ENCODE measurements at regions not wholly inside any gene's neighbourhood (a gene's known extent, or its start where the extent isn't known, plus 50 kb on each side); places are given as distances from the start of the nearest gene placed in this dataset.
"Not testable (repeated sequence)": the region's sequence is repeated elsewhere in the genome, so short reads cannot be mapped to it uniquely, and the experiment has no call there.

DNA sequence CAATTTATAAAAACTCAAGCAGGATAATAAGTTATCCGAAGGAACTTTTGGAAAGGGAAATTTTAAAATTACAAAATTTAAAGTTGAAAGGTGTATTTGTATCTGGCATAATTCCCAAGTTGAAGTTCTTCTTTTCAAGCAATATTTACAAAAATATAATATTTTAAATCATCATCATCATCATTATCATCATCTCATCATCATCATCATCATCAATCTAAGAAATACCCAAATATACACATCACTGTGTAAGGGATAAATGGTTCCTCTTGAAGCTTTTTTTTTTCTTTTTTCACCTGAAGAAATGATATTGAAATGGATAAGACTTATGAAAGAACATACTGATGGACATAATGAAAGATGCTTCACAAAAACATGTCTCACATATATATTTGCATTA is 254.9 kb upstream of the ARRDC3 start:
- intact Hi-C loops (cut with DNase I), result no loop called here
- no peak for DNase-seq (ENCODE audit: low spot score)

DNA sequence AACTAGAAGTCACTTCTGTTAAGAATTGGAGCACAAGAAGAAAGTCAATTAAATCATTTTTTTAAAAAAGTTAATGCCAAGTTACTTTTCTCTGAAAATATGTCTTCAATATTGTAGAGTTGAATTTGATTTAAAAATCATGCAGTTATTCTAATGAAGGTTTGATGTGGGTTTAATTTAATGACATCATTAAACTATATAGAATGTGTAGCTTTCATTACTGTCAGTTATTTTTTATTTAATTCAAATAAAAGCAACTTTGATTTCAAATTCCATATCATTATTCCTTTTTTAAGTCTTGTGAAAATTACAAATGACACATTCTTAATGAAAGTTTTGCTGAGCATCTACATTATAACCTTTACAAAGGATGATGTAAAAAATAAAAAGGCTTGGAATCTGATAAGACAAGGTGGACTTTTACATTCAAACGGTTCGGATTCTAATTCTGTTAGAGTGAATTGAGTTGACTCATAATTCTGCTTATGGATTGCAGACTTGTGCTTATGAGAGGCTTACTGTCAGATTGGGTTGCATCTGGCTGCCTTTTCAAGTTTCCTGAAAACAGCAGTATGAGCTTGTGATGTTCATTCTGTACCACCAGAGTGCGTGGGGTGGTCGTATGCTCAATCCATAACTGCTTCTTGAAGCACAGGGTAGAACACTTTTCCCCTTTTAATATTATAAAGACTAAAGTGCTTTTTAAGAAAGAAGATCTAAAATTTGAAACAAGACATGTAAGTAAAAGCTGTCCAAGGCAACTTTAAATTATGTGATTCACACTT is 253.0 kb upstream of the ARRDC3 start:
- DNase-seq (ENCODE audit: low spot score), result no peak
- intact Hi-C loops (cut with DNase I), result no loop called here

DNA sequence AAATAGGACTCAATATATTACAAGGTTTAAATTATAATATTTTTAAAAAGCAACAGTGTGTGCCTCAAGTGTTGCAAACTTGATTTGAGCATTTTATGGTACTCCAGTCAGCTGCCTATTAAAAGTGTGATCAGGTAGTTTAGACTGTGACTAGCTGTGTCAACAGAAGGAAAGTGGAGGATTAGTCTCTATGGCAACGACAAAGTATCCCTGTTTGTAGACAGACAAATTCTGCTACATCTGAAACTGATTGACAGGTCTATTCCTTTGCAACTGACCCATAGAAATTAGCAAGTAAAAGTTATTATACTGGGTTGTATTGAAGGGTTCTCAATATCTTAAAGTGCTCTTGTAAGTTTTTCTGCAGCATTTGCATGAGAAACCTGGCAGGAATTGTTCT is 249.8 kb upstream of the ARRDC3 start:
- intact Hi-C loops (cut with DNase I), result no loop called here
- no peak for DNase-seq (ENCODE audit: low spot score)

DNA sequence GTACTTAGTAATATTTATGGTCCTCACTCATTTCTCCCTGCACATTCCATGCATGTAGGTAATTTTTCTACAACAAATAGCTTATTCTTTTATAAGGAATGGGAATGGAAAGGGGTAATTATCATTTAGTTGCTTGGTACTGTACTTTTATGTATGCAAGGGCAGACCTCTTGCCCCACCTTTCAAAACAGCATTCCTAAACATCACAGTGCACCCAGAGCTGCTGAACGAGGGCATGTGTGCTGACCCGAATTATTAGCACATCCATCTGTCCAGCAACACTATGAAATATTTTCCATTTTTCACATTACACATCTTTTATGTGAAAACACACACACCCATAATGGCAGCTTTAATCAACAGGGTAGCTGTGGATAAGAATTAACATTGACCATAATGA is 228.6 kb upstream of the ARRDC3 start:
- intact Hi-C loops (cut with DNase I), result no loop called here
- no peak for DNase-seq (ENCODE audit: low spot score)

DNA sequence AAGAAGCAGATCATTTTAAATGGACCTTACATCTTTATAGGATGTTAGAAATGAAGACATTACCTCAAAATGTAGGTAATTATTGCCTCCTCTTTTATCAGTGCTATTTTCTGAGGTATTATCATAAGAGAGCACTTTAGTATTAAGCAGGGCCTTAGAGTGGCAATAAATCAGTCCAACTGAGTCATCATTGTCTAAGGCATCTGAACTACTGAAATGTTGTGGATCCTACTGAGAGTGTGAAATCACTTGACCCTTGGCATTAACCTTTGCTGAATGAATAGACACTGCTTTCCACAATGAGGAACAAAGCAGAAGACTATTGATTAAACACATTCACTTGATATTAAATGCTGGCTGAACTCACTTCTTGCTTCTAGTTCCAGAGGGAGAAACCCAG is 224.6 kb upstream of the ARRDC3 start:
- intact Hi-C loops (cut with DNase I), result no loop called here
- no peak for DNase-seq (ENCODE audit: low spot score)

DNA sequence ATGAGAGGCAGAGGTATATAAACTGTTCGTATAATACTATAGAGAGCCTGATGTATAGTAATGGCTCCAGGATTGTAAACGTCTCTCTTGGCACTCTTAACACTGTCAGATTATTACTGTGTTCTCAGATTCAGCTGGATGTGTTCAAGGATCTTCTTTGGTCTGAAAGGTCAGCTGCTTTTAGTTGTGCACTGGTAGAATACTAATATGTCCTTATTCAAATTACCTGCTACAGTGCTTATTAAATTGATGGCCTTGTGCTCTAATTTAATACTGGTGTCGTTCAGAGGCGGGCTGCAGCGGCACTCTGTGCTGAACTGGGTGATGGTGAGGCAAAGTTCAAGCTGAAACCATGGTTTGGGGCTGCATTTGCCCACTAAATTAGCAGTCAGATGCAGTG is 216.7 kb upstream of the ARRDC3 start:
- intact Hi-C loops (cut with DNase I), result no loop called here

DNA sequence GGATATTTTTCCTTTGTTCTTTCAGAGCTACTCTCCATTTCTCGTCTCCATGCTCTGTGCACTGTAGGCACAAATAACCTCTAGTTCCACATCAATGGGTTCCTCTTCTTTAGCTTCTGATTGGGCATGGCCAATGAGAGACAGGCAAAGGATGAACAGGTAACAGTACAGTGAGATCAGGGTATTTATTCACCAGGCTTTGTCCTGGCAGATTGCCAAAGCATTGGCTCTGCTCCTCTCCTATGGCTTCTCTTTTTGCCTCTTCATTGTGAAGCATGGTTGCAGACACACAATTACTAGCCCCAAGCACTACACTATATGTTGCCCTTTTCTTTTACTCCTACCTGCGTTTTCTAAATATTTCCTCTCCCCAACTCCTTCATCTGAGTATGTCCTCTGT is 215.1 kb upstream of the ARRDC3 start:
- no peak for DNase-seq (ENCODE audit: low spot score)
- intact Hi-C loops (cut with DNase I), result no loop called here

More for the DNA sequence above, 216.7 kb upstream of the ARRDC3 start:
- no peak for DNase-seq (ENCODE audit: low spot score)

DNA sequence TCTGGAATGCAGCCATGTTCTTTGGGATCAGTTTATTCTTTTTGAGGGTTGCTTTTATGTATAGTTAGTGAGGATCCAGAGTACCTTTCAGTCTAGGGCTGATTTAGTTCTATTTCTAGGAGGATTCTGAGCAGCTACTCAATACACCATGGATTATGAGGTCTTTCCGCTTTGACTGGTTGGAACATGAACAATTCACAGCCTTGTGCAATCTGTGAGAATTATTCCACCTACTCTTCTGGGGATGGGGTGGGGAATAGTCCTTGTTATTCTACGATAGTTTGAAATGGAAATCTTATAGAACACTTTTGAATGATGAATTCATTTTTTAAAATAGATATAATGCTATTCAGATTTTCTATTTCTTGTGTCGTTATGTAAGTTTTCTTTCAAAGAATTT is 212.3 kb upstream of the ARRDC3 start:
- DNase-seq (ENCODE audit: low spot score), result no peak
- intact Hi-C loops (cut with DNase I), result no loop called here

DNA sequence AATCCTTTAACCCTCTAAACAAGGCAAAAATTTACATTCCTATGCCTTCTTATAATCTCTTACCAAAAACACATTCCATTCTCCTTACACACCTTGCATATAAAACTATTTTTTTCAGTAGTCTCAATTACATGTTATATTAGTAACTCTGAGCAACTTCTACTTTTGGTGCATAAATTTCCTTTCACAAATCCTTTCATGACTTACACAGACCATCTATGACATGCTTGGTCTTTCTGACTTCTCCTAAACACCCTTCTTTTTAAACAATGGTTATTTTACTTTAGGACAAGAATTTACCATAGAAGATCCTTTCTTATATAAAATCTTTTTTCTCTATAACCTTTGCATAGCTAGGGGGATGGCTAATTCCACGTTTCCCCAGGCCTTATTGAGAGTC is 208.0 kb upstream of the ARRDC3 start:
- no peak for DNase-seq (ENCODE audit: low spot score)
- intact Hi-C loops (cut with DNase I), result no loop called here

DNA sequence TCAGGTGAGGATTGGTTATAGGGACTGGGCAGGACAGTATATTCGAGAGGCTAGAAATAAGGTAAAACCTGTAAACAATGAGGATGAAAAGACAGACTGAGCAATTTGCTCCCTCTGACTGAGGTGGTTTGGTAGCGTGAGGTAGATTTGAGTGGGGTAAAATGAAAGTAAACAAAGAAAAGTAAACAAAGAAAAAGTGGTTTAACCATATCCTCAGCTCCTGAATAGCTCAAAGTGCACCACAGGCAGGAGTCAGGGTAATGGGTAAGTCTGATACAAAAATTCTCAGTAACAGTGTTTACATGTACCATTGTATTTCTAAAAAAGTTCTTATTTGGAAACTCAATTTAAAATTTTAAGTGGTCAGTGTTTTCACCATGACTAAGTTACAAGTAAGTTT is 203.1 kb upstream of the ARRDC3 start:
- intact Hi-C loops (cut with DNase I), result no loop called here
- DNase-seq (ENCODE audit: low spot score), result no peak

DNA sequence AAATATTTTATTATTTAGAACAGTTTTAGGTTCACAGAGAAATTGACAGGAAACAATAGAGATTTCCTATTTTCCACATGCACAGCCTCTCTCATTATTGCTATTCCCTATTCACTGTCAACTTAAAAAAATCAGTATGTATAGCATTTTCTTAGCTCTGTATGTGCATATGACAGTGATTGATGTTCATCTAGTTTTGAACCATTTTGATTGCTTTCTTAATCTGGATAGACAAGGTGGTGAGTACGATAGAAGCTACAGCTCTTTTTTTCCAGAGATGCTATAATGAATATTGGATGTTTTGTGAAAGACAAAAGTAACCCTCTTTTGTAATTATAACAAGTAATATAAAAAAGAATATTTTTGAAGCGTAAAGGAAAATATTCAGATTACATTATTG is 201.2 kb upstream of the ARRDC3 start:
- intact Hi-C loops (cut with DNase I), result no loop called here
- DNase-seq (ENCODE audit: low spot score), result no peak

DNA sequence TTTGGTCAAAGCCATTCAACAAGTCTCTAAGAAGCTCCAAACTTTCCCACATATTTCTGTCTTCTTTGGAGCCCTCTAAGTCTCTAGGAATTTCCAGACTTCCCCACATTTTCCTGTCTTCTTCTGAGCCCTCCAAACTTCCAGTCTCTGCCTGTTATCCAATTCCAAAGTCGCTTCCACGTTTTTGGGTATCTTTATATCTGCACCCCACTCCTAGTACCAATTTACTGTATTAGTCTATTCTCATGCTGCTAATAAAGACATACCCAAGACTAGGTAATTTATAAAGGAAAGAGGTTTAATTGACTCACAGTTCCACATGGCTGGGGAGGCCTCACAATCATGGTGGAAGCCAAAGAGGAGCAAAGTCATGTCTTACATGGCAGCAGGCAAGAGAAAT is 182.9 kb upstream of the ARRDC3 start:
- intact Hi-C loops (cut with DNase I), result not testable (repeated sequence)

DNA sequence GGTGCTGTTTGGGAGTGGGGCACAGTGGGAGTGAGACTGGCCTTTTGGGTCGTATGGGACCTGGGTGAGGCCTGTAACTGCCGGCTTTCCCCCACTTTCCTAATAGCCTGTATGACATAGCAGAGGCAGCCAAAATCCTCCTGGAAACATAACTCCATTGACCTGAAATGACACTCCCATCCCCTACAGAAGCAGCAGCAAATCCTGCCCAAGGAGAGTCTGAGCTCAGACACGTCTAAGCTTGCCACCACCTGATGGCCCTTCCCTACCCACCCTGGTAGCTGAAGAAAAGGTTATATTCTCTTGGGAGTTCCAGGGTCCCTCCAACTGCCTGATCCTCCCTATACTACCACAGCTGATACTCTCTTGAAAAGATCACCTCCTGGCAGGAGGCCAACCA is 179.8 kb upstream of the ARRDC3 start:
- intact Hi-C loops (cut with DNase I), result no loop called here

More for the DNA sequence above, 182.9 kb upstream of the ARRDC3 start:
- DNase-seq (ENCODE audit: low spot score), result not testable (repeated sequence)

DNA sequence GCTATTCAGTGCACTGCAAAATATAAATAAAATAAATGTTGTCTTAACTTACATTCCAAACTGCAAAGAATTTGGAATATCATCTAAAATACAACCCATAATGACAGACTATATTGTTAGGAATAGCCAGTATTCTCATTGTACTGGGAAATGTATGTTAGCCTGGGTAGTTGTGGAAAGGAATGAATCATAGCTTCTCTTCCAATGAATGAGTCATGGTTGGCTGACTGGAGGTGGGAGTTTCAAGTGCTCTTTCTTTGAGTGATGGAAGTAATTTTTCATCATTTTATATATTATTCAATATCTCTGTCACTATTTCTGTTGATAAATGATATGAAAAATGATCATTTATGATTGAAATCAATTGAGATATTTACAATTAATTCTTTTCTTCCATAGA is 158.6 kb upstream of the ARRDC3 start:
- intact Hi-C loops (cut with DNase I), result no loop called here
- no peak for DNase-seq (ENCODE audit: low spot score)

More for the DNA sequence above, 179.8 kb upstream of the ARRDC3 start:
- DNase-seq (ENCODE audit: low spot score), result no peak

DNA sequence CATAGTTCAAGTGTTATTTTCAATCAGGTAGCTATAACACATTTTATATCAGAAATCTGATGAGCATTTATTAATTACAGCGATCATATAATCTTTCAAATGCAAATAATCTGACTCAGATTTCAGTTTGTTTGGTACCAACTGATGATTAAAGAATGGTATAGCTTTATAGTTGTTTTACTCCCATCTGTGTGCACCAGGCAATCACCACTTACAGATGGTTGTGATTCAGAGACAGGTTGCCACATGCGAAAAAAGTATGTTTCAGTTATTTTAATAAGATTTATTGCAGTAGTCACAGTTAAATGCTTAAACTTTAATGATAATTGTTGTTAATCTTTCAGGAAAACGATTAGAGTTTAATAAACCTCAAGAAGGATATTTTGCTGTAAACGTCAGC is 155.1 kb upstream of the ARRDC3 start:
- DNase-seq (ENCODE audit: low spot score), result no peak
- intact Hi-C loops (cut with DNase I), result no loop called here

DNA sequence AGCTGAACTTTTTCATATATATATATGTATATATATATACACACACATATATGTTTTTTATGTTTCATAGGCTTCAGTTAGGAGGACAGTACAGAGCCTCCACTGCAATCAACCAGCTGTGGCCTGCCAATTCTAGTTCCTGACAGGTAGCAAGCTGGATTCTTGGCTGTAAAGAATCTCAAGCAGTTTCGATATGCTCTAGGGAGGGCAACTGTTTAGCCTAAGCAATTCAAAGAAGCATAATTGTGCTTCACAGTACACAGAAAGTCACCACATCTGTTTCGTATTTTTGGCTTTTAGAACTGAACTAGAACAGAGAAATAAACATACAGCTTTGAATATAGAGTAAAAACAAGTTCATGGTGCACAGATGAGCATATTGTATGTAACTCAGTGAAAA is 152.4 kb upstream of the ARRDC3 start:
- DNase-seq (ENCODE audit: low spot score), result no peak
- intact Hi-C loops (cut with DNase I), result no loop called here

DNA sequence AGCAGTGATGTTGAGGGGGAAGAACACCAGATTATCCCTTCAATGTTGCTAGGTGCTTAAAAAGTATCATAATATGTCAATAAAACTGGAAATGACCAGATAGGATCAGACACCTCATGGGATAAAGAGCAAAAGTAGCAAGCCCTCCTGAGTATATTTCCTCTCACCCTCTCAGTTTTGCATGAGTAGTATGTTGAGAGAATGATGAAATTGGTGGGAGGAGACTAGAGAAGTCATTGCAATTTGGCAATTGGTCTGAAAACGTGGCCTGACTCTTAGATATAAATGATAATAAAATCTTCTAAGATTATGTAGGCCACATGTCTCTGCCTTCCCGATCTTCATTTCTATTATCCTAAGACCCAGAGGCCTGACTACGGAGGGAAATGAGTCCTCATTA is 151.2 kb upstream of the ARRDC3 start:
- intact Hi-C loops (cut with DNase I), result no loop called here
- DNase-seq (ENCODE audit: low spot score), result no peak

DNA sequence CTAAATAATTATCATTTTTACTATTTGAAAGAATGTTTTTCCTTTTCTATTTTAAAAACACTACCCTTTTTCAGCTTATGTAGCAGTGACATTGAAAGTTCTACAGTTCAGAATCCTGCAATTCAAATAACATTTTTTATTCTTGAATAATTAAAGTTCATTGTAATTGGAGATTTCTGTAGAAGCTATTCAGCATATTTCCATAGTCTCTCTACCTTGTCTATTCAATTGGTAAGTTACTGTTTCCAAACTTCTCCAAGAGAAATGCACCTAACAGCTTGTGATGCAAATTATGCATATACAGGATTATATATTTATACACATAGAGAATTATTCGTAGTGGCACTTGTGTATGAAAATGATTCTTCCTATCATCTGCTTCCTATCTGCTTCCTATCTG is 149.7 kb upstream of the ARRDC3 start:
- intact Hi-C loops (cut with DNase I), result no loop called here
- DNase-seq (ENCODE audit: low spot score), result no peak

DNA sequence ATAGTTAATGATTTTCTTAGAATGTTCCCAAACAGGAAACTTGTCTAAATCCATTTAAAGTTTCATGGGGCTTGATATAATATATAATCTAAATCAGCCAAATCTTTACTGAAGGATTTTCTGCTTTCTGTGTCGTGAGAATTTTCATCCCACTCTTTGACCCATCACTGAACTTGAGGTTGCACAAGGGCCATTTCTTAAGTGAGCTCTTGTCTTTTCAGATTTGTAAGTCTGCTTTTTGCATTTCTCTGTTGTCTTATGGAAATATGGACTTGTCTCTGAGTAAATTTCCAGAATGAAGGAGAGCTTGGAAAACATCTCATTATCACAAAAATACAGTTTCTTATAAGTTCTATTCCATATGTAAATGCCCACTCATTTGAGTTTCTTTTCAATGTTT is 149.2 kb upstream of the ARRDC3 start:
- intact Hi-C loops (cut with DNase I), result no loop called here
- DNase-seq (ENCODE audit: low spot score), result no peak

DNA sequence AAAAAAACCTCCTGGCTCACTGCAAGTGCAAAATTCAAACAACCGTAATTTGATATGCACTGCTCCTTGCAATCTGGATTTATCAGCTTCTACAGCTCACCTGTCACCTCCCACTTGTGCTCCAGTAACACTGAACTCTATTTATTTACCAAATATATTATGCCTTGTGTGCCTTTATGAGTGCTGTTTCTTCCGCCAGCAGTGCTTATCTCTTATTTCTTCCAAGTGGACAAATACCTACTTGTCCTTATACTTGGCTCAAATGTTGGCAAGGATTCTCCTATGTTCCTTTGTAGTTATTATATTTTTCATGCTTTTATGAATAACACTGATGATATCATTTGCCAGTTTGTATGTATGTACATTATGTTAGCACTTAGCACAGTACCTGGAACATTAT is 145.7 kb upstream of the ARRDC3 start:
- intact Hi-C loops (cut with DNase I), result no loop called here

DNA sequence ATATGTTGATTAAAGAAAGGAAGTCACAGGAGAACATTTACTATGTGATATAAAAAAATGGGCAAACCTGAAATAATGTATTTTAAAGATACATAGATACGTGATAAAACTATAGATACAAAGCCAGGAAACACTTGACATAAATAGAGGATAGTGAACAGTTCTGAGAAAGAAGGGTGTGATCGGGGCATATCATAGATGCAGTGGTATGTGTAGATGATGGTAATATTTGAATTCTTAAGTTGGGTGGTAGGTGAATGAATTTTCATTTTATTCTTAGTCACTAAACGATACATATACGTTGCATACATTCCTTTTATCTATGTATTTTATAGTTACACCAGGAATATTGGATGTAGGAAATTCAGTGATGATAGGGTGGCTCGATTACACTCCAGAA is 138.7 kb upstream of the ARRDC3 start:
- intact Hi-C loops (cut with DNase I), result no loop called here

More for the DNA sequence above, 145.7 kb upstream of the ARRDC3 start:
- DNase-seq (ENCODE audit: low spot score), result no peak

DNA sequence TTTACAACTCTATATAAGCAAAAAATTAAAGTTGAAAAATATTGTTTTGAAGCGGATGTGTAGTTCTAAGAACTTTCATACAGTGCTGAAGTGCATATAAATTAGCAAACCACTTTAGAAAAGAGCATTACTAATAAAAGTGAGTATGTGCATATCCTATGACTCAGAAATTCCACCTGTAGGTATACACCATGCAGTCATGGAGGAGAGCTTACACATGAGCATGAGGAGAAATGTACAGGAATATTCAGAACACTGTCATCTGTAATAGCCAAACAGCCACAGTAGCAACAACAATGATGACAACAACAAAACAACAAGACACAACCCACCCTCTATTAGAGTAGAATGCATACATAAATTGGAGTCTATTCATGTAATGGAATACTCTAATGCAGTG is 138.2 kb upstream of the ARRDC3 start:
- intact Hi-C loops (cut with DNase I), result no loop called here
- no peak for DNase-seq (ENCODE audit: low spot score)

More for the DNA sequence above, 138.7 kb upstream of the ARRDC3 start:
- no peak for DNase-seq (ENCODE audit: low spot score)
